H1 (cell line): ENCODE measurements at regions not wholly inside any gene's neighbourhood (a gene's known extent, or its start where the extent isn't known, plus 50 kb on each side); places are given as distances from the start of the nearest gene placed in this dataset.
A peak's percentile ranks its signal among the peaks of the same experiment; 100 is the strongest.

Experiments used
- CTCF ChIA-PET: fragments of 300-600 bp; sonication (Branson Sonifier 250); formaldehyde crosslinking; loops from one replicate; lab custom pipeline; 2021; ENCODE audit not compliant: partially characterized antibody; lab: Charles Lee
- POLR2A ChIA-PET: fragments of 300-600 bp; sonication (Branson Sonifier 250); formaldehyde crosslinking; loops from one replicate; lab custom pipeline; 2021; ENCODE audit warnings: inconsistent platforms; ENCODE audit not compliant: partially characterized antibody; lab: Charles Lee
- DNase-seq, 2 experiments: peaks; one replicate each; pipeline versions ENCODE4 v3.0.0 to v3.0.0-alpha.2; 2010 to 2022; ENCODE audit warnings: low spot score in 2 of 2, low read depth in 1 of 2, mixed read lengths in 1 of 2
- FAIRE-seq: peaks from 2 replicates; lab custom pipeline; 2011; peaks lifted over from hg19 to GRCh38; lab: Jason Lieb, UNC
- H2AFZ ChIP-seq: 2 replicates; pipeline ENCODE4 v1.8.1; 2012; ENCODE audit warnings: low read length, inconsistent platforms
- H2AK5ac ChIP-seq: 2 replicates; pipeline ENCODE4 v1.6.1; 2013; ENCODE audit warnings: low read depth, low read length
- H2BK120ac ChIP-seq: replicated peaks from 2 replicates; pipeline ENCODE3; 2013; ENCODE audit warnings: low read depth, low read length, inconsistent platforms
- H2BK12ac ChIP-seq: 2 replicates; pipeline ENCODE4 v1.6.1; 2013; ENCODE audit warnings: low read depth, low read length
- H2BK15ac ChIP-seq: 2 replicates; pipeline ENCODE4 v1.6.1; 2013; ENCODE audit warnings: low read length
- H2BK20ac ChIP-seq: 2 replicates; pipeline ENCODE4 v1.6.1; 2013; ENCODE audit warnings: low read length
- H2BK5ac ChIP-seq: 2 replicates; pipeline ENCODE4 v1.6.1; 2013; ENCODE audit warnings: low read depth, low read length
- H3K14ac ChIP-seq: 2 replicates; pipeline ENCODE4 v1.6.1; 2013; ENCODE audit warnings: inconsistent platforms; ENCODE audit not compliant: insufficient read length
- H3K18ac ChIP-seq: 2 replicates; pipeline ENCODE4 v1.6.1; 2013; ENCODE audit warnings: low read length; ENCODE audit errors: extremely low read depth
- H3K23ac ChIP-seq: 2 replicates; pipeline ENCODE4 v1.6.1; 2013; ENCODE audit warnings: inconsistent platforms; ENCODE audit not compliant: insufficient read length
- H3K23me2 ChIP-seq: 2 replicates; pipeline ENCODE4 v1.6.1; 2013; ENCODE audit warnings: low read depth, low read length
- H3K27ac ChIP-seq: 2 replicates; pipeline ENCODE4 v1.6.1; 2011; ENCODE audit warnings: low read depth, low read length, inconsistent platforms
- H3K27me3 ChIP-seq, 4 experiments: replicated peaks in 1 of 4; 1 replicate in 1 of 4; 2 replicates in 3 of 4; pipeline versions ENCODE4 v1.6.1 to v1.8.1; 2011 to 2013; ENCODE audit warnings: low read length in 3 of 4, mild to moderate bottlenecking in 3 of 4, inconsistent platforms in 2 of 4, mixed read lengths in 2 of 4, moderate library complexity in 1 of 4; ENCODE audit not compliant: control insufficient read depth in 3 of 4, insufficient read depth in 3 of 4; ENCODE audit errors: extremely low read depth in 1 of 4
- H3K36me3 ChIP-seq, 4 experiments: 2 replicates each; pipeline versions ENCODE4 v1.6.1 to v1.8.1; 2011 to 2013; ENCODE audit warnings: mild to moderate bottlenecking in 4 of 4, low read length in 3 of 4, moderate library complexity in 2 of 4, control low read depth in 1 of 4, inconsistent platforms in 1 of 4; ENCODE audit not compliant: insufficient read depth in 4 of 4, control insufficient read depth in 2 of 4
- H3K4ac ChIP-seq: replicated peaks from 2 replicates; pipeline ENCODE3; 2013; ENCODE audit warnings: low read length, low read depth, mixed read lengths, inconsistent platforms; ENCODE audit not compliant: insufficient read length
- H3K4me1 ChIP-seq, 4 experiments: replicated peaks in 1 of 4; 1 replicate in 1 of 4; 2 replicates in 3 of 4; pipeline versions ENCODE4 v1.6.1 to v1.8.1; 2011 to 2013; ENCODE audit warnings: low read length in 3 of 4, inconsistent platforms in 2 of 4, mixed read lengths in 1 of 4; ENCODE audit not compliant: insufficient read depth in 4 of 4, control insufficient read depth in 3 of 4
- H3K4me2 ChIP-seq, 2 experiments: 2 replicates each; pipeline versions ENCODE4 v1.6.1 to v1.8.1; 2011 to 2013; ENCODE audit warnings: low read depth in 2 of 2, low read length in 2 of 2, control low read depth in 1 of 2, inconsistent platforms in 1 of 2, mild to moderate bottlenecking in 1 of 2; ENCODE audit not compliant: insufficient read depth in 1 of 2
- H3K4me3 ChIP-seq, 4 experiments: fragments of 200-600, 300-600 bp in 1 of 4; sonication (generic), shearing (Covaris generic), sonication (Bioruptor Twin) in 1 of 4; 2 replicates each; pipeline versions ENCODE4 v1.5.1 to v1.8.1; 2011 to 2016; ENCODE audit warnings: low read length in 4 of 4, low read depth in 3 of 4, control low read depth in 2 of 4, inconsistent platforms in 2 of 4, mild to moderate bottlenecking in 2 of 4, mixed read lengths in 1 of 4, moderate library complexity in 1 of 4; ENCODE audit not compliant: insufficient read depth in 2 of 4; ENCODE audit errors: extremely low read depth in 1 of 4
- H3K56ac ChIP-seq: replicated peaks from 2 replicates; pipeline ENCODE3; 2013; ENCODE audit warnings: low read depth, mild to moderate bottlenecking, mixed read lengths, low read length, inconsistent platforms; ENCODE audit not compliant: insufficient read length
- H3K79me1 ChIP-seq: 2 replicates; pipeline ENCODE4 v1.6.1; 2013; ENCODE audit warnings: low read depth, low read length, control low read depth
- H3K79me2 ChIP-seq, 2 experiments: 2 replicates each; pipeline versions ENCODE4 v1.6.1 to v1.8.1; 2012 to 2013; ENCODE audit warnings: low read length in 2 of 2, mild to moderate bottlenecking in 2 of 2, inconsistent platforms in 1 of 2; ENCODE audit not compliant: insufficient read depth in 2 of 2, control insufficient read depth in 1 of 2
- H3K9ac ChIP-seq, 4 experiments: replicated peaks in 1 of 4; 1 replicate in 1 of 4; 2 replicates in 3 of 4; pipeline versions ENCODE4 v1.6.1 to v1.8.1; 2011 to 2013; ENCODE audit warnings: low read depth in 3 of 4, low read length in 3 of 4, control low read depth in 2 of 4, mild to moderate bottlenecking in 2 of 4, moderate library complexity in 2 of 4, inconsistent platforms in 1 of 4; ENCODE audit errors: extremely low read depth in 1 of 4
- H3K9me3 ChIP-seq, 2 experiments: 2 replicates each; pipeline versions ENCODE4 v1.6.1 to v1.8.1; 2012 to 2013; ENCODE audit warnings: mild to moderate bottlenecking in 2 of 2, moderate library complexity in 2 of 2, control low read depth in 1 of 2, inconsistent platforms in 1 of 2, low read depth in 1 of 2, low read length in 1 of 2, mixed read lengths in 1 of 2; ENCODE audit not compliant: insufficient read depth in 2 of 2
- H4K20me1 ChIP-seq, 2 experiments: replicated peaks in 1 of 2; 2 replicates each; pipeline versions ENCODE3 to v1.8.1; 2011 to 2013; ENCODE audit warnings: inconsistent platforms in 2 of 2, low read length in 2 of 2, mild to moderate bottlenecking in 1 of 2; ENCODE audit not compliant: insufficient read depth in 2 of 2, control insufficient read depth in 1 of 2
- H4K5ac ChIP-seq: 2 replicates; pipeline ENCODE4 v1.6.1; 2013; ENCODE audit warnings: low read length, low read depth, mixed read lengths, inconsistent platforms; ENCODE audit not compliant: insufficient read length
- H4K8ac ChIP-seq: 2 replicates; pipeline ENCODE4 v1.8.0; 2013; ENCODE audit warnings: mild to moderate bottlenecking, moderate library complexity, low read length, inconsistent platforms; ENCODE audit not compliant: insufficient read depth; ENCODE audit errors: extremely low read depth
- H4K91ac ChIP-seq: replicated peaks from 2 replicates; pipeline ENCODE3; 2013; ENCODE audit warnings: low read length, mixed read lengths, inconsistent platforms; ENCODE audit not compliant: insufficient read length
- CREB1 ChIP-seq: IDR thresholded peaks from 2 replicates; pipeline ENCODE4 v1.6.1; 2012; ENCODE audit warnings: inconsistent platforms
- EZH2 ChIP-seq: fragments of 200-600 bp; sonication (generic); IDR thresholded peaks from 2 replicates; pipeline ENCODE4 v1.7.1; 2012; ENCODE audit warnings: low read depth, mild to moderate bottlenecking, moderate library complexity, low read length, inconsistent platforms; ENCODE audit not compliant: severe bottlenecking
- GTF2F1 ChIP-seq: IDR thresholded peaks from 2 replicates; pipeline ENCODE4 v1.6.1; 2012; ENCODE audit warnings: low read depth, low read length, improper control_type of control experiment, borderline replicate concordance
- KDM5A ChIP-seq: fragments of 200-600 bp; IDR thresholded peaks from 2 replicates; pipeline ENCODE4 v1.7.1; 2012; ENCODE audit warnings: mild to moderate bottlenecking, low read length, inconsistent platforms, mixed read lengths
- PHF8 ChIP-seq: fragments of 200-600 bp; sonication (generic); conservative IDR thresholded peaks from 2 replicates; pipeline ENCODE4 v1.7.1; 2012; ENCODE audit warnings: low read depth, mild to moderate bottlenecking, inconsistent platforms, low read length, moderate library complexity
- SIN3A ChIP-seq, 2 experiments: IDR thresholded peaks in 1 of 2; conservative IDR thresholded peaks in 1 of 2; 2 replicates each; pipeline ENCODE4 v1.6.1; 2011 to 2012; ENCODE audit warnings: low read length in 2 of 2, improper control_type of control experiment in 1 of 2, low read depth in 1 of 2, mild to moderate bottlenecking in 1 of 2
- SIRT6 ChIP-seq: IDR thresholded peaks from one replicate; pipeline ENCODE4 v1.7.1; 2012; ENCODE audit warnings: low read length, inconsistent platforms
- SIX5 ChIP-seq: IDR thresholded peaks from 2 replicates; pipeline ENCODE4 v1.6.1; 2011; ENCODE audit warnings: mild to moderate bottlenecking, low read depth, low read length
- WGBS, 2 experiments: shearing (Covaris generic) in 1 of 2; methylation state at CpG; one replicate each; pipeline versions ENCODE4 v1.1.6 to v1.1.7; 2013 to 2015; ENCODE audit warnings: low lambda C conversion rate in 2 of 2, mixed read lengths in 2 of 2, inconsistent platforms in 1 of 2, low coverage in 1 of 2, missing lambda C conversion rate in 1 of 2; ENCODE audit not compliant: insufficient replicate concordance in 2 of 2, insufficient coverage in 1 of 2, insufficient read length in 1 of 2; ENCODE audit errors: extremely low coverage in 1 of 2, missing lambda C conversion rate in 1 of 2; 5-methylcytosine and 5-hydroxymethylcytosine counted together

- H2AFZ ChIP-seq: no peak overlapping the region
- H3K79me2 ChIP-seq: no peaks in the 10 kb centered on the region
- no peak for FAIRE-seq
- H3K79me1 ChIP-seq: no peaks in the 10 kb centered on the region
- TF ChIP-seq SIN3A (conservative IDR thresholded peaks at IDR 0.05 in 1 of 2, IDR thresholded peaks at IDR 0.05 in 1 of 2; ENCODE audit: low read depth in 1 of 2, low read length in 2 of 2) (no peak), PHF8 (no peak), EZH2 (no peak), KDM5A (no peak), SIX5 (no peak), CREB1 (no peak), SIRT6 (no peak), GTF2F1 (no peak)
- no peak overlapping the region for H3K56ac ChIP-seq
- no peak overlapping the region for H3K4ac ChIP-seq
- peaks cover 0 to 4% (median 0%) of the 10 kb centered on the region in 4 experiments; a peak in 1 of 7 replicates for H3K4me1 ChIP-seq
- ChIA-PET CTCF (no interaction called here), POLR2A (no interaction called here)
- H3K27me3 ChIP-seq: no peaks in the 10 kb centered on the region
- H4K20me1 ChIP-seq: no peaks in the 10 kb centered on the region
- H3K14ac ChIP-seq: no peak overlapping the region
- no peak for DNase-seq
- 84% methylated on average over 4 of the region's 4 CpGs; no CpG with 5 or more reads in 1 of the 2 experiments for WGBS, 2 experiments
- H2BK5ac ChIP-seq: no peak overlapping the region
- H3K4me3 ChIP-seq: no peak overlapping the region
- H4K8ac ChIP-seq: no peak overlapping the region
- no peak overlapping the region for H3K18ac ChIP-seq
- no peaks in the 10 kb centered on the region for H3K36me3 ChIP-seq
- H3K27ac ChIP-seq: no peak overlapping the region
- H3K23me2 ChIP-seq: no peaks in the 10 kb centered on the region
- no peak overlapping the region for H2AK5ac ChIP-seq
- no peak overlapping the region for H4K91ac ChIP-seq
- H3K9me3 ChIP-seq: no peaks in the 10 kb centered on the region
- H3K4me2 ChIP-seq: no peak overlapping the region
- no peak overlapping the region for H3K23ac ChIP-seq
- H2BK120ac ChIP-seq: no peak overlapping the region
- peak overlapping the region; percentile 13; the same call in 1 of the 2 replicates for H2BK15ac ChIP-seq
- no peak overlapping the region for H2BK12ac ChIP-seq
- no peak overlapping the region for H4K5ac ChIP-seq
- H3K9ac ChIP-seq: no peak overlapping the region
- no peak overlapping the region for H2BK20ac ChIP-seq
Measured at GRCh38 chr6:121596441-121596840, 161.0 kb downstream of the GJA1 start.
